ENCODE measurements at regions not wholly inside any gene's neighbourhood (a gene's known extent, or its start where the extent isn't known, plus 50 kb on each side); places are given as distances from the start of the nearest gene placed in this dataset.

GRCh38 chr6:166751051-166751595, 124.1 kb upstream of the RPS6KA2 start:
- peak; percentile 69 for DNase-seq
- Histone ChIP-seq H2BK12ac (ENCODE audit: insufficient read length, low read depth, low read length) (no peak overlapping the region), H3T11ph (ENCODE audit: low read length) (no peak overlapping the region), H3K23ac (ENCODE audit: insufficient read length, low read depth, low read length) (no peak overlapping the region), H2BK5ac (ENCODE audit: insufficient read length, low read length) (no peak overlapping the region), H3K4ac (ENCODE audit: low read depth, low read length) (no peak overlapping the region), H4K91ac (ENCODE audit: insufficient read length, low read depth, low read length) (no peak overlapping the region), H3K27ac (ENCODE audit: insufficient read length, low read depth, low read length) (no peak overlapping the region), H3K79me2 (ENCODE audit: insufficient read depth, low read length) (no peaks in the 10 kb centered on the region), H2BK120ac (ENCODE audit: low read depth, low read length, poor library complexity, severe bottlenecking) (no peak overlapping the region), H3K27me3 (ENCODE audit: insufficient read depth, low read length) (no peaks in the 10 kb centered on the region), H3K14ac (ENCODE audit: insufficient read depth, low read length) (peak overlapping the region; percentile 21; the same call in 1 of the 2 replicates), H3K9me3 (ENCODE audit: control insufficient read depth, low read depth, low read length) (no peaks in the 10 kb centered on the region), H3K9ac (ENCODE audit: extremely low read depth, insufficient read length, low read length) (no peak overlapping the region), H3K56ac (ENCODE audit: insufficient read length, low read depth, low read length) (no peak overlapping the region), H3K18ac (ENCODE audit: insufficient read length, low read depth, low read length) (no peak overlapping the region), H2AK5ac (ENCODE audit: insufficient read length, low read length) (no peak overlapping the region), H2AFZ (ENCODE audit: low read length) (no peak overlapping the region), H2BK20ac (ENCODE audit: low read depth, low read length, poor library complexity, severe bottlenecking) (no peak overlapping the region), H3K23me2 (ENCODE audit: insufficient read length, low read depth, low read length, poor library complexity, severe bottlenecking) (no peaks in the 10 kb centered on the region), H4K5ac (ENCODE audit: insufficient read length, low read depth, low read length) (no peak overlapping the region), H4K8ac (replicated peaks; ENCODE audit: insufficient read length, low read depth, low read length) (no peak overlapping the region), H4K20me1 (ENCODE audit: control insufficient read depth, insufficient read depth, insufficient read length) (no peaks in the 10 kb centered on the region), H3K4me1 (ENCODE audit: insufficient read depth, low read length) (peaks cover 3% of the 10 kb centered on the region; the same call in 1 of the 2 replicates), H3K4me2 (ENCODE audit: insufficient read depth, insufficient read length, low read length) (no peak overlapping the region), H2BK15ac (ENCODE audit: low read depth, low read length) (no peak overlapping the region), H3K79me1 (ENCODE audit: insufficient read depth, low read depth, low read length, poor library complexity, severe bottlenecking) (no peaks in the 10 kb centered on the region)
- H3K36me3 Mint-ChIP-seq (ENCODE audit: insufficient read depth in 1 of 3, low read depth in 3 of 3) = no peaks in the 10 kb centered on the region
- no peak overlapping the region for H3K4me3 Mint-ChIP-seq
- no peak overlapping the region for H3K27ac Mint-ChIP-seq
- no CpG with 5 or more reads among the region's 19 CpGs for WGBS (ENCODE audit: extremely low coverage, insufficient read length, low lambda C conversion rate)
- H3K9me3 Mint-ChIP-seq = no peaks in the 10 kb centered on the region
- H3K4me1 Mint-ChIP-seq = peaks cover 46 to 58% of the 10 kb centered on the region in 2 experiments
- TF ChIP-seq CTCF (conservative IDR thresholded peaks at IDR 0.05) = no peak
- peaks cover 17% of the 10 kb centered on the region for H3K27me3 Mint-ChIP-seq (ENCODE audit: low read depth)

All from H9 (cell line).